WTC11 (cell line): ENCODE measurements at regions not wholly inside any gene's neighbourhood (a gene's known extent, or its start where the extent isn't known, plus 50 kb on each side); places are given as distances from the start of the nearest gene placed in this dataset.

ENCODE experiments used
- CREB1 ChIP-seq: sonication (generic); formaldehyde crosslinking; IDR thresholded peaks from 2 replicates; pipeline ENCODE4 v1.8.0; 2023; ENCODE audit warnings: mild to moderate bottlenecking, missing genetic modification reagents
- FOXJ3 ChIP-seq: sonication (generic); formaldehyde crosslinking; IDR thresholded peaks from 2 replicates; pipeline ENCODE4 v1.9.0; 2021; ENCODE audit warnings: missing genetic modification reagents, mild to moderate bottlenecking, borderline replicate concordance
- FOXP1 ChIP-seq: sonication (generic); formaldehyde crosslinking; IDR thresholded peaks from 2 replicates; pipeline ENCODE4 v1.8.0; 2022; ENCODE audit warnings: missing genetic modification reagents, mild to moderate bottlenecking, moderate library complexity, borderline replicate concordance
- MXD4 ChIP-seq: fragments of 250-450 bp; sonication (Bioruptor Pico); IDR thresholded peaks from 2 replicates; pipeline ENCODE4 v1.8.0; 2021; ENCODE audit warnings: mild to moderate bottlenecking, moderate library complexity, borderline replicate concordance
- NFE2L1 ChIP-seq: sonication (generic); formaldehyde crosslinking; IDR thresholded peaks from 2 replicates; pipeline ENCODE4 v1.8.1; 2023; ENCODE audit warnings: missing genetic modification reagents
- NR3C1 ChIP-seq: sonication (generic); formaldehyde crosslinking; conservative IDR thresholded peaks from 2 replicates; pipeline ENCODE4 v1.8.1; 2023; ENCODE audit warnings: low read depth, mild to moderate bottlenecking, missing genetic modification reagents
- SMAD3 ChIP-seq: sonication (generic); formaldehyde crosslinking; IDR thresholded peaks from 2 replicates; pipeline ENCODE4 v1.8.0; 2022; ENCODE audit warnings: missing genetic modification reagents, mild to moderate bottlenecking, borderline replicate concordance
- ZBTB21 ChIP-seq: sonication (generic); formaldehyde crosslinking; IDR thresholded peaks from 2 replicates; pipeline ENCODE4 v1.8.1; 2023; ENCODE audit warnings: mild to moderate bottlenecking, missing genetic modification reagents, borderline replicate concordance
- ZNF671 ChIP-seq: fragments of 250-450 bp; sonication (Bioruptor Pico); IDR thresholded peaks from 2 replicates; pipeline ENCODE4 v1.8.0; 2021; ENCODE audit warnings: mild to moderate bottlenecking
- TF ChIP-seq, protein P1 (sequence below): sonication (generic); formaldehyde crosslinking; IDR thresholded peaks from 2 replicates; pipeline ENCODE4 v1.8.1; 2023; ENCODE audit warnings: mild to moderate bottlenecking, missing genetic modification reagents, borderline replicate concordance
- TF ChIP-seq, protein P2 (sequence below): fragments of 200-600 bp; IDR thresholded peaks from 2 replicates; pipeline ENCODE4 v1.8.0; 2022; ENCODE audit warnings: antibody characterized with exemption
- TF ChIP-seq, protein P3 (sequence below): sonication (generic); formaldehyde crosslinking; IDR thresholded peaks from 2 replicates; pipeline ENCODE4 v1.8.1; 2022; ENCODE audit warnings: mild to moderate bottlenecking, moderate library complexity, missing genetic modification reagents
- TF ChIP-seq, protein P4 (sequence below): sonication (generic); formaldehyde crosslinking; IDR thresholded peaks from 2 replicates; pipeline ENCODE4 v1.8.1; 2023; ENCODE audit warnings: mild to moderate bottlenecking, missing genetic modification reagents, moderate library complexity
- TF ChIP-seq, protein P5 (sequence below): sonication (generic); formaldehyde crosslinking; IDR thresholded peaks from 2 replicates; pipeline ENCODE4 v1.8.1; 2023; ENCODE audit warnings: mild to moderate bottlenecking, missing genetic modification reagents

DNA sequence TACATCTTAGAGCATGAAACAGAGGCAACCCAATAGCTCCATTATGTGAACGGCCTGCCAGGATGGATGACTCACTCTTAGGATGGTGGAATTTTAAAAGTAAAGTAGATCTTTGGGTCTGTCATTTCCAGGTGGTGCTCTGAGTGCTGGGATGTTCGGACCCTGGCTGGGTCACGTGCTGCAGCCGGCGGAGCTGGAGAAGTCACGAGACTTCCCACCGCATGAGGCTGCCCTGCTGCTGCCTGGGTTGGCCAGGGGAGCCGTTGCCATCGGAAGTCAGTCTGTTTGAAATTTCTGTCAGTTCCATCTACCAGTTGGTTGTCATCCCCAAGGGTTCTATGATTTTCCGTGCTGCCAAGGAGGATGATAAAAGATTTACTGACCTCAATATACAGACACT is 93.3 kb upstream of the ALKAL2 start:
- TF ChIP-seq, protein P1, sequence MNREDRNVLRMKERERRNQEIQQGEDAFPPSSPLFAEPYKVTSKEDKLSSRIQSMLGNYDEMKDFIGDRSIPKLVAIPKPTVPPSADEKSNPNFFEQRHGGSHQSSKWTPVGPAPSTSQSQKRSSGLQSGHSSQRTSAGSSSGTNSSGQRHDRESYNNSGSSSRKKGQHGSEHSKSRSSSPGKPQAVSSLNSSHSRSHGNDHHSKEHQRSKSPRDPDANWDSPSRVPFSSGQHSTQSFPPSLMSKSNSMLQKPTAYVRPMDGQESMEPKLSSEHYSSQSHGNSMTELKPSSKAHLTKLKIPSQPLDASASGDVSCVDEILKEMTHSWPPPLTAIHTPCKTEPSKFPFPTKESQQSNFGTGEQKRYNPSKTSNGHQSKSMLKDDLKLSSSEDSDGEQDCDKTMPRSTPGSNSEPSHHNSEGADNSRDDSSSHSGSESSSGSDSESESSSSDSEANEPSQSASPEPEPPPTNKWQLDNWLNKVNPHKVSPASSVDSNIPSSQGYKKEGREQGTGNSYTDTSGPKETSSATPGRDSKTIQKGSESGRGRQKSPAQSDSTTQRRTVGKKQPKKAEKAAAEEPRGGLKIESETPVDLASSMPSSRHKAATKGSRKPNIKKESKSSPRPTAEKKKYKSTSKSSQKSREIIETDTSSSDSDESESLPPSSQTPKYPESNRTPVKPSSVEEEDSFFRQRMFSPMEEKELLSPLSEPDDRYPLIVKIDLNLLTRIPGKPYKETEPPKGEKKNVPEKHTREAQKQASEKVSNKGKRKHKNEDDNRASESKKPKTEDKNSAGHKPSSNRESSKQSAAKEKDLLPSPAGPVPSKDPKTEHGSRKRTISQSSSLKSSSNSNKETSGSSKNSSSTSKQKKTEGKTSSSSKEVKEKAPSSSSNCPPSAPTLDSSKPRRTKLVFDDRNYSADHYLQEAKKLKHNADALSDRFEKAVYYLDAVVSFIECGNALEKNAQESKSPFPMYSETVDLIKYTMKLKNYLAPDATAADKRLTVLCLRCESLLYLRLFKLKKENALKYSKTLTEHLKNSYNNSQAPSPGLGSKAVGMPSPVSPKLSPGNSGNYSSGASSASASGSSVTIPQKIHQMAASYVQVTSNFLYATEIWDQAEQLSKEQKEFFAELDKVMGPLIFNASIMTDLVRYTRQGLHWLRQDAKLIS (CRISPR knock-in tag), result no peak
- TF ChIP-seq, protein P2, sequence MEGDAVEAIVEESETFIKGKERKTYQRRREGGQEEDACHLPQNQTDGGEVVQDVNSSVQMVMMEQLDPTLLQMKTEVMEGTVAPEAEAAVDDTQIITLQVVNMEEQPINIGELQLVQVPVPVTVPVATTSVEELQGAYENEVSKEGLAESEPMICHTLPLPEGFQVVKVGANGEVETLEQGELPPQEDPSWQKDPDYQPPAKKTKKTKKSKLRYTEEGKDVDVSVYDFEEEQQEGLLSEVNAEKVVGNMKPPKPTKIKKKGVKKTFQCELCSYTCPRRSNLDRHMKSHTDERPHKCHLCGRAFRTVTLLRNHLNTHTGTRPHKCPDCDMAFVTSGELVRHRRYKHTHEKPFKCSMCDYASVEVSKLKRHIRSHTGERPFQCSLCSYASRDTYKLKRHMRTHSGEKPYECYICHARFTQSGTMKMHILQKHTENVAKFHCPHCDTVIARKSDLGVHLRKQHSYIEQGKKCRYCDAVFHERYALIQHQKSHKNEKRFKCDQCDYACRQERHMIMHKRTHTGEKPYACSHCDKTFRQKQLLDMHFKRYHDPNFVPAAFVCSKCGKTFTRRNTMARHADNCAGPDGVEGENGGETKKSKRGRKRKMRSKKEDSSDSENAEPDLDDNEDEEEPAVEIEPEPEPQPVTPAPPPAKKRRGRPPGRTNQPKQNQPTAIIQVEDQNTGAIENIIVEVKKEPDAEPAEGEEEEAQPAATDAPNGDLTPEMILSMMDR, result no peak
- TF ChIP-seq ZBTB21 (CRISPR knock-in tag) (no peak), FOXP1 (no peak), NFE2L1 (no peak), NR3C1 (CRISPR knock-in tag) (no peak), SMAD3 (CRISPR knock-in tag) (no peak), CREB1 (CRISPR knock-in tag) (no peak), FOXJ3 (CRISPR knock-in tag) (no peak), MXD4 (CRISPR knock-in tag) (no peak), ZNF671 (CRISPR knock-in tag) (no peak)
- TF ChIP-seq, protein P3, sequence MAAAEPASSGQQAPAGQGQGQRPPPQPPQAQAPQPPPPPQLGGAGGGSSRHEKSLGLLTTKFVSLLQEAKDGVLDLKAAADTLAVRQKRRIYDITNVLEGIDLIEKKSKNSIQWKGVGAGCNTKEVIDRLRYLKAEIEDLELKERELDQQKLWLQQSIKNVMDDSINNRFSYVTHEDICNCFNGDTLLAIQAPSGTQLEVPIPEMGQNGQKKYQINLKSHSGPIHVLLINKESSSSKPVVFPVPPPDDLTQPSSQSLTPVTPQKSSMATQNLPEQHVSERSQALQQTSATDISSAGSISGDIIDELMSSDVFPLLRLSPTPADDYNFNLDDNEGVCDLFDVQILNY, result no peak
- TF ChIP-seq, protein P4, sequence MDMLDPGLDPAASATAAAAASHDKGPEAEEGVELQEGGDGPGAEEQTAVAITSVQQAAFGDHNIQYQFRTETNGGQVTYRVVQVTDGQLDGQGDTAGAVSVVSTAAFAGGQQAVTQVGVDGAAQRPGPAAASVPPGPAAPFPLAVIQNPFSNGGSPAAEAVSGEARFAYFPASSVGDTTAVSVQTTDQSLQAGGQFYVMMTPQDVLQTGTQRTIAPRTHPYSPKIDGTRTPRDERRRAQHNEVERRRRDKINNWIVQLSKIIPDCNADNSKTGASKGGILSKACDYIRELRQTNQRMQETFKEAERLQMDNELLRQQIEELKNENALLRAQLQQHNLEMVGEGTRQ (CRISPR knock-in tag), result peak; percentile 59
- TF ChIP-seq, protein P5, sequence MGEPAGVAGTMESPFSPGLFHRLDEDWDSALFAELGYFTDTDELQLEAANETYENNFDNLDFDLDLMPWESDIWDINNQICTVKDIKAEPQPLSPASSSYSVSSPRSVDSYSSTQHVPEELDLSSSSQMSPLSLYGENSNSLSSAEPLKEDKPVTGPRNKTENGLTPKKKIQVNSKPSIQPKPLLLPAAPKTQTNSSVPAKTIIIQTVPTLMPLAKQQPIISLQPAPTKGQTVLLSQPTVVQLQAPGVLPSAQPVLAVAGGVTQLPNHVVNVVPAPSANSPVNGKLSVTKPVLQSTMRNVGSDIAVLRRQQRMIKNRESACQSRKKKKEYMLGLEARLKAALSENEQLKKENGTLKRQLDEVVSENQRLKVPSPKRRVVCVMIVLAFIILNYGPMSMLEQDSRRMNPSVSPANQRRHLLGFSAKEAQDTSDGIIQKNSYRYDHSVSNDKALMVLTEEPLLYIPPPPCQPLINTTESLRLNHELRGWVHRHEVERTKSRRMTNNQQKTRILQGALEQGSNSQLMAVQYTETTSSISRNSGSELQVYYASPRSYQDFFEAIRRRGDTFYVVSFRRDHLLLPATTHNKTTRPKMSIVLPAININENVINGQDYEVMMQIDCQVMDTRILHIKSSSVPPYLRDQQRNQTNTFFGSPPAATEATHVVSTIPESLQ (CRISPR knock-in tag), result no peak
